Hepatocyte (in vitro differentiated cells): ENCODE measurements at regions not wholly inside any gene's neighbourhood (a gene's known extent, or its start where the extent isn't known, plus 50 kb on each side); places are given as distances from the start of the nearest gene placed in this dataset. TPM values are rescaled to one million over a fixed set of nuclear protein-coding genes. Genes with fewer than 3 reads are reported as not detected.
A peak's percentile ranks its signal among the peaks of the same experiment; 100 is the strongest.

Source experiments
- DNase-seq: peaks from one replicate; pipeline ENCODE4 v3.0.0-alpha.2; 2016; ENCODE audit warnings: low spot score
- H2AFZ ChIP-seq: fragments of 200-600 bp; sonication (generic); 2 replicates; pipeline ENCODE4 v1.6.0; 2016; ENCODE audit warnings: antibody characterized with exemption, mild to moderate bottlenecking
- H3K27ac ChIP-seq: fragments of 200-600 bp; sonication (generic); 2 replicates; pipeline ENCODE4 v1.5.1; 2016; ENCODE audit warnings: mild to moderate bottlenecking
- H3K27me3 ChIP-seq: fragments of 200-600 bp; sonication (generic); 2 replicates; pipeline ENCODE4 v1.6.1; 2016
- H3K36me3 ChIP-seq: fragments of 200-600 bp; sonication (generic); replicated peaks from 2 replicates; pipeline ENCODE4 v1.5.1; 2016; ENCODE audit warnings: low read depth; ENCODE audit not compliant: insufficient read depth
- H3K4me1 ChIP-seq: fragments of 200-600 bp; sonication (generic); 2 replicates; pipeline ENCODE4 v1.5.1; 2016; ENCODE audit warnings: mild to moderate bottlenecking, moderate library complexity; ENCODE audit not compliant: insufficient read depth
- H3K4me2 ChIP-seq: fragments of 200-600 bp; sonication (generic); 2 replicates; pipeline ENCODE4 v1.6.0; 2016
- H3K4me3 ChIP-seq: fragments of 200-600 bp; sonication (generic); 2 replicates; pipeline ENCODE4 v1.5.1; 2016; ENCODE audit warnings: mild to moderate bottlenecking
- H3K79me2 ChIP-seq: fragments of 200-600 bp; sonication (generic); 2 replicates; pipeline ENCODE4 v1.6.0; 2017; ENCODE audit warnings: mild to moderate bottlenecking
- H3K9me2 ChIP-seq: fragments of 200-600 bp; sonication (generic); replicated peaks from 2 replicates; pipeline ENCODE4 v1.6.0; 2017; ENCODE audit warnings: mild to moderate bottlenecking; ENCODE audit not compliant: insufficient read depth
- H3K9me3 ChIP-seq: fragments of 200-600 bp; sonication (generic); 2 replicates; pipeline ENCODE4 v1.5.1; 2016; ENCODE audit warnings: low read depth, mild to moderate bottlenecking
- H4K20me1 ChIP-seq: fragments of 200-600 bp; sonication (generic); 2 replicates; pipeline ENCODE4 v1.6.0; 2016; ENCODE audit warnings: mild to moderate bottlenecking; ENCODE audit not compliant: insufficient read depth, poor library complexity, severe bottlenecking
- EZH2 ChIP-seq: fragments of 200-600 bp; sonication (generic); IDR thresholded peaks from 2 replicates; pipeline ENCODE4 v1.6.1; 2016; ENCODE audit warnings: antibody characterized with exemption, mild to moderate bottlenecking, borderline replicate concordance
- EZH2phosphoT487 ChIP-seq: fragments of 200-600 bp; sonication (generic); IDR thresholded peaks from one replicate; pipeline ENCODE4 v1.6.1; 2018; ENCODE audit warnings: antibody characterized with exemption, mild to moderate bottlenecking, low read depth, moderate library complexity; ENCODE audit not compliant: unreplicated experiment, severe bottlenecking
- WGBS: methylation state at CpG from one replicate; pipeline ENCODE4 v1.1.6; 2016; ENCODE audit warnings: low lambda C conversion rate; ENCODE audit errors: missing lambda C conversion rate; 5-methylcytosine and 5-hydroxymethylcytosine counted together
- small RNA-seq: library from RNA; depleted of rRNA; stranded (forward); fragments of <200 nt; gene quantifications from one replicate; pipeline ENCODE3, GENCODE V24; 2014
- TF ChIP-seq, protein P1 (sequence below): fragments of 200-600 bp; sonication (generic); IDR thresholded peaks from 2 replicates; pipeline ENCODE4 v1.5.1; 2016; ENCODE audit warnings: antibody characterized with exemption, mild to moderate bottlenecking; ENCODE audit not compliant: poor library complexity

- Histone ChIP-seq H3K9me3 (peaks cover 3% of the 10 kb centered on the region), H2AFZ (no peak overlapping the region), H3K27ac (no peak overlapping the region), H3K36me3 (no peaks in the 10 kb centered on the region), H4K20me1 (no peaks in the 10 kb centered on the region), H3K4me3 (no peak overlapping the region), H3K4me1 (no peaks in the 10 kb centered on the region), H3K27me3 (no peaks in the 10 kb centered on the region), H3K79me2 (no peaks in the 10 kb centered on the region), H3K4me2 (no peak overlapping the region), H3K9me2 (no peaks in the 10 kb centered on the region)
- WGBS, result 89% methylated on average over 5 of the region's 5 CpGs
- TF ChIP-seq, protein P1, sequence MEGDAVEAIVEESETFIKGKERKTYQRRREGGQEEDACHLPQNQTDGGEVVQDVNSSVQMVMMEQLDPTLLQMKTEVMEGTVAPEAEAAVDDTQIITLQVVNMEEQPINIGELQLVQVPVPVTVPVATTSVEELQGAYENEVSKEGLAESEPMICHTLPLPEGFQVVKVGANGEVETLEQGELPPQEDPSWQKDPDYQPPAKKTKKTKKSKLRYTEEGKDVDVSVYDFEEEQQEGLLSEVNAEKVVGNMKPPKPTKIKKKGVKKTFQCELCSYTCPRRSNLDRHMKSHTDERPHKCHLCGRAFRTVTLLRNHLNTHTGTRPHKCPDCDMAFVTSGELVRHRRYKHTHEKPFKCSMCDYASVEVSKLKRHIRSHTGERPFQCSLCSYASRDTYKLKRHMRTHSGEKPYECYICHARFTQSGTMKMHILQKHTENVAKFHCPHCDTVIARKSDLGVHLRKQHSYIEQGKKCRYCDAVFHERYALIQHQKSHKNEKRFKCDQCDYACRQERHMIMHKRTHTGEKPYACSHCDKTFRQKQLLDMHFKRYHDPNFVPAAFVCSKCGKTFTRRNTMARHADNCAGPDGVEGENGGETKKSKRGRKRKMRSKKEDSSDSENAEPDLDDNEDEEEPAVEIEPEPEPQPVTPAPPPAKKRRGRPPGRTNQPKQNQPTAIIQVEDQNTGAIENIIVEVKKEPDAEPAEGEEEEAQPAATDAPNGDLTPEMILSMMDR, result no peak
- TF ChIP-seq EZH2, result no peak
- no peak for TF ChIP-seq EZH2phosphoT487
- DNase-seq, result no peak
Observed at GRCh38 chr6:4185419-4185818, 50.0 kb upstream of the ECI2 start.

Small RNAs in the stretch of these regions (small RNA-seq; reads per million reads assigned to genes)
- not detected for gene AL133393.1
- 14.7 reads per million, percentile 95 among the genes with 10 or more reads in this experiment for gene RNA5SP202
